HEK293 (cell line): ENCODE measurements at regions not wholly inside any gene's neighbourhood (a gene's known extent, or its start where the extent isn't known, plus 50 kb on each side); places are given as distances from the start of the nearest gene placed in this dataset.

Experiments
- CTCF ChIA-PET: fragments of 350-600 bp; formaldehyde crosslinking; extraction: SDS; loops from one replicate; lab custom pipeline; 2021; ENCODE audit warnings: antibody characterized with exemption; lab: Yijun Ruan, JAX
- POLR2A ChIA-PET: fragments of 300-600 bp; formaldehyde crosslinking; extraction: SDS; loops from one replicate; lab custom pipeline; 2020; ENCODE audit warnings: antibody characterized with exemption, inconsistent platforms; lab: Yijun Ruan, JAX
- H3K27ac ChIP-seq: fragments of 200-500 bp; sonication (Bioruptor generic); 2 replicates; pipeline ENCODE4 v1.5.1; 2014; ENCODE audit warnings: low read depth, low read length, control low read depth, inconsistent platforms; ENCODE audit errors: extremely low read depth
- H3K36me3 ChIP-seq, 2 experiments: fragments of 200-500 bp in 1 of 2; sonication (Bioruptor generic) in 1 of 2; 1 replicate in 1 of 2; 2 replicates in 1 of 2; pipeline ENCODE4 v1.5.1; 2014 to 2017; ENCODE audit warnings: inconsistent platforms in 2 of 2, low read length in 2 of 2; ENCODE audit not compliant: control insufficient read depth in 2 of 2, insufficient read depth in 1 of 2
- H3K4me1 ChIP-seq: fragments of 200-500 bp; sonication (Bioruptor generic); 2 replicates; pipeline ENCODE4 v1.5.1; 2014; ENCODE audit warnings: mild to moderate bottlenecking, low read length, inconsistent platforms; ENCODE audit not compliant: control insufficient read depth, insufficient read depth
- H3K4me3 ChIP-seq: 2 replicates; pipeline ENCODE4 v1.5.1; 2011; ENCODE audit warnings: low read depth, mild to moderate bottlenecking, control low read depth, low read length, moderate library complexity
- H3K9me3 ChIP-seq: fragments of 200-500 bp; sonication (Bioruptor generic); 2 replicates; pipeline ENCODE4 v1.5.1; 2014; ENCODE audit warnings: low read depth, low read length, inconsistent platforms; ENCODE audit not compliant: control insufficient read depth, insufficient read depth
- GLI2 ChIP-seq: fragments of 450-650 bp; formaldehyde crosslinking; IDR thresholded peaks from 2 replicates; pipeline ENCODE4; 2017; ENCODE audit warnings: missing biosample characterization, missing genetic modification characterization, low read depth, borderline replicate concordance
- KLF16 ChIP-seq: fragments of 450-650 bp; formaldehyde crosslinking; IDR thresholded peaks from 2 replicates; pipeline ENCODE4 v1.5.1; 2017; ENCODE audit warnings: missing biosample characterization, missing genetic modification characterization
- MZF1 ChIP-seq: fragments of 450-650 bp; formaldehyde crosslinking; IDR thresholded peaks from 2 replicates; pipeline ENCODE4 v1.5.1; 2017; ENCODE audit warnings: missing biosample characterization, missing genetic modification characterization, borderline replicate concordance
- TCF7L2 ChIP-seq: IDR thresholded peaks from 2 replicates; pipeline ENCODE4 v1.6.1; 2011; ENCODE audit warnings: low read depth, mild to moderate bottlenecking, inconsistent platforms, low read length, moderate library complexity, borderline replicate concordance
- YY2 ChIP-seq: fragments of 450-650 bp; formaldehyde crosslinking; IDR thresholded peaks from 2 replicates; pipeline ENCODE4 v1.5.1; 2016; ENCODE audit warnings: missing biosample characterization, missing genetic modification characterization
- ZBTB48 ChIP-seq: fragments of 450-650 bp; formaldehyde crosslinking; IDR thresholded peaks from 2 replicates; pipeline ENCODE4 v1.5.1; 2016; ENCODE audit warnings: missing biosample characterization, missing genetic modification characterization
- ZNF140 ChIP-seq: fragments of 450-650 bp; formaldehyde crosslinking; IDR thresholded peaks from 2 replicates; pipeline ENCODE4 v1.5.1; 2016; ENCODE audit warnings: missing biosample characterization, missing genetic modification characterization
- ZNF23 ChIP-seq: fragments of 450-650 bp; formaldehyde crosslinking; IDR thresholded peaks from 2 replicates; pipeline ENCODE4 v1.5.1; 2016; ENCODE audit warnings: missing biosample characterization, missing genetic modification characterization, borderline replicate concordance
- ZNF366 ChIP-seq: fragments of 450-650 bp; formaldehyde crosslinking; conservative IDR thresholded peaks from 2 replicates; pipeline ENCODE4 v1.5.1; 2016; ENCODE audit warnings: missing biosample characterization, missing genetic modification characterization
- ZNF404 ChIP-seq: fragments of 450-650 bp; formaldehyde crosslinking; IDR thresholded peaks from 2 replicates; pipeline ENCODE4 v1.5.1; 2017; ENCODE audit warnings: missing biosample characterization, missing genetic modification characterization
- ZNF510 ChIP-seq: fragments of 450-650 bp; formaldehyde crosslinking; IDR thresholded peaks from 2 replicates; pipeline ENCODE4 v1.5.1; 2018; ENCODE audit warnings: mild to moderate bottlenecking, missing genetic modification characterization, missing biosample characterization; ENCODE audit not compliant: insufficient replicate concordance
- ZNF548 ChIP-seq: fragments of 450-650 bp; formaldehyde crosslinking; IDR thresholded peaks from 2 replicates; pipeline ENCODE4 v1.5.1; 2016; ENCODE audit warnings: missing biosample characterization, missing genetic modification characterization
- ZNF555 ChIP-seq: fragments of 450-650 bp; formaldehyde crosslinking; conservative IDR thresholded peaks from 2 replicates; pipeline ENCODE4 v1.5.1; 2017; ENCODE audit warnings: missing biosample characterization, mild to moderate bottlenecking, missing genetic modification characterization, inconsistent platforms
- ZNF585B ChIP-seq: fragments of 450-650 bp; formaldehyde crosslinking; IDR thresholded peaks from 2 replicates; pipeline ENCODE4 v1.5.1; 2016; ENCODE audit warnings: missing biosample characterization, missing genetic modification characterization
- ZNF600 ChIP-seq: fragments of 450-650 bp; formaldehyde crosslinking; IDR thresholded peaks from 2 replicates; pipeline ENCODE4 v1.5.1; 2016; ENCODE audit warnings: missing biosample characterization, missing genetic modification characterization
- ZNF626 ChIP-seq: fragments of 450-650 bp; sonication (Bioruptor Pico); formaldehyde crosslinking; IDR thresholded peaks from 2 replicates; pipeline ENCODE4 v1.5.1; 2018; ENCODE audit warnings: missing biosample characterization, missing genetic modification characterization, inconsistent platforms
- ZNF660 ChIP-seq: fragments of 450-650 bp; IDR thresholded peaks from 2 replicates; pipeline ENCODE4 v1.5.1; 2018; ENCODE audit warnings: missing biosample characterization, mild to moderate bottlenecking, missing genetic modification characterization
- ZNF791 ChIP-seq: fragments of 450-650 bp; formaldehyde crosslinking; IDR thresholded peaks from 2 replicates; pipeline ENCODE4 v1.5.1; 2016; ENCODE audit warnings: missing biosample characterization, missing genetic modification characterization
- ZNF837 ChIP-seq: fragments of 450-650 bp; formaldehyde crosslinking; IDR thresholded peaks from 2 replicates; pipeline ENCODE4 v1.5.1; 2016; ENCODE audit warnings: missing biosample characterization, missing genetic modification characterization
- ZNF843 ChIP-seq: fragments of 450-650 bp; formaldehyde crosslinking; IDR thresholded peaks from 2 replicates; pipeline ENCODE4 v1.5.1; 2016; ENCODE audit warnings: missing biosample characterization, missing genetic modification characterization
- ZSCAN23 ChIP-seq: fragments of 450-650 bp; formaldehyde crosslinking; IDR thresholded peaks from 2 replicates; pipeline ENCODE4 v1.5.1; 2016; ENCODE audit warnings: missing biosample characterization, missing genetic modification characterization
- TF ChIP-seq, protein P1 (sequence below): sonication (generic); formaldehyde crosslinking; IDR thresholded peaks from 2 replicates; pipeline ENCODE4 v1.8.1; 2022; ENCODE audit warnings: mild to moderate bottlenecking, moderate library complexity, missing genetic modification reagents
- TF ChIP-seq, protein P2 (sequence below): fragments of 450-650 bp; IDR thresholded peaks from 2 replicates; pipeline ENCODE4 v1.5.1; 2018; ENCODE audit warnings: missing biosample characterization, missing genetic modification characterization
- TF ChIP-seq, protein P3 (sequence below): fragments of 450-650 bp; formaldehyde crosslinking; IDR thresholded peaks from 2 replicates; pipeline ENCODE4 v1.5.1; 2017; ENCODE audit warnings: missing biosample characterization, missing genetic modification characterization

DNA sequence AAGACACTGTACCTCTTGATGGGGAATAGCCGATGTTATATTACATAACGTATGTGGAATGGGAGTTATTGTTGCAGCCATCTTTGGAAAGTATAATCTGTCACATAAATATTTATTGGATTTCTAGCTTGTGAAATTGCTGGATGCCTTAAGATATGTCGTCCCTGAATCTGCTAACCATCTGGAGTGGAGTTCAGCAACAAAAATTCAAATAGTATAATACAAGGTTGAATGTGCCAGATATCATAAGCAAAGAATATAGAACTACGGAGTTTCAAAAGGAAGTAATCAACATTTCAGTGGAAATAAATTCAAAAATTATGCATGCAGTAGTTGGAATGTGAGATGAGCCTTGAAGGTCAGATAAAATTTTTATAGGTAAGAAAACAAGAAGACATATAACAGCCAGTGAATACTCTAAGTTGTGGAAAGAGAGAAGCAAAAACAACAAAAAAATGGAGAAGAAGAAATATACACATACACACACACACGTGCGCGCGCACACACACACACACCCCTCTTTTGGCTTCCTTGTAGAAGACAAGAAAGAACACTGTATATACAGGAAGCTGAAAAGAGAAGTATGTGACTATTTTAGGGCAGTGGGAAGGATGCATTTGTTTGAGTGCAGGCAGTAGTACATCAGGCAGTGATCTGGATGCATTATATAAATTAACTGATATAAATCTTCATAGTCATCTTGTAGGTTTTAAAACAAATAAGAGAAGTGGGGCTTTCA, 516.7 kb downstream of the KCNT2 start (continued):
- TF ChIP-seq ZNF600 (no peak), ZNF660 (tag by site-specific recombination) (no peak)
- TF ChIP-seq, protein P1, sequence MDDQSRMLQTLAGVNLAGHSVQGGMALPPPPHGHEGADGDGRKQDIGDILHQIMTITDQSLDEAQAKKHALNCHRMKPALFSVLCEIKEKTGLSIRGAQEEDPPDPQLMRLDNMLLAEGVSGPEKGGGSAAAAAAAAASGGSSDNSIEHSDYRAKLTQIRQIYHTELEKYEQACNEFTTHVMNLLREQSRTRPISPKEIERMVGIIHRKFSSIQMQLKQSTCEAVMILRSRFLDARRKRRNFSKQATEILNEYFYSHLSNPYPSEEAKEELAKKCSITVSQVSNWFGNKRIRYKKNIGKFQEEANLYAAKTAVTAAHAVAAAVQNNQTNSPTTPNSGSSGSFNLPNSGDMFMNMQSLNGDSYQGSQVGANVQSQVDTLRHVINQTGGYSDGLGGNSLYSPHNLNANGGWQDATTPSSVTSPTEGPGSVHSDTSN (CRISPR knock-in tag) = no peak

DNA sequence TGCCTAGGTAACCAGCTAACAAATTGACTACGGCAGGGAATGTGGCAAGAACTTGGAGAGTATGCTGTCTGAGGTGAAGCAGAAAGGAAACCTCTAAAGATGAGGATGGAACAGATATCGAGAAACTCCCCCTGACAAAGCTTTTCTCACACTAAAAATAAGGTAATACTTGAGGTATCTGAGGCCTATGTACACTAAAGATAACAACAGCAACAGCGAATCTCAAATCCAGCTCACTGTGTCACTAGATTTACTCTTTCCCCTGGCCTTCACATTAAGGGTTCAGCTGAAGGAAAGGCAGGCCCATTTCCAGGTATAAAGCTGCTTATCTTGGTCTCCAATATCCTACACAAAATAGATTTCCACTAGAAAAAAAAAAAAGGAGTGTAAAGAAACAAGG, 518.0 kb downstream of the KCNT2 start:
- Histone ChIP-seq H3K4me3 (no peak overlapping the region), H3K9me3 (no peaks in the 10 kb centered on the region), H3K27ac (no peak overlapping the region), H3K36me3 (no peaks in the 10 kb centered on the region), H3K4me1 (no peaks in the 10 kb centered on the region)
- ChIA-PET CTCF (no interaction called here), POLR2A (no interaction called here)
- TF ChIP-seq ZNF140 (tag by site-specific recombination) (no peak), ZNF585B (tag by site-specific recombination) (no peak), KLF16 (no peak), ZBTB48 (tag by site-specific recombination) (no peak), YY2 (tag by site-specific recombination) (no peak), ZSCAN23 (no peak), ZNF837 (tag by site-specific recombination) (no peak), ZNF791 (tag by site-specific recombination) (no peak)
- TF ChIP-seq, protein P2, sequence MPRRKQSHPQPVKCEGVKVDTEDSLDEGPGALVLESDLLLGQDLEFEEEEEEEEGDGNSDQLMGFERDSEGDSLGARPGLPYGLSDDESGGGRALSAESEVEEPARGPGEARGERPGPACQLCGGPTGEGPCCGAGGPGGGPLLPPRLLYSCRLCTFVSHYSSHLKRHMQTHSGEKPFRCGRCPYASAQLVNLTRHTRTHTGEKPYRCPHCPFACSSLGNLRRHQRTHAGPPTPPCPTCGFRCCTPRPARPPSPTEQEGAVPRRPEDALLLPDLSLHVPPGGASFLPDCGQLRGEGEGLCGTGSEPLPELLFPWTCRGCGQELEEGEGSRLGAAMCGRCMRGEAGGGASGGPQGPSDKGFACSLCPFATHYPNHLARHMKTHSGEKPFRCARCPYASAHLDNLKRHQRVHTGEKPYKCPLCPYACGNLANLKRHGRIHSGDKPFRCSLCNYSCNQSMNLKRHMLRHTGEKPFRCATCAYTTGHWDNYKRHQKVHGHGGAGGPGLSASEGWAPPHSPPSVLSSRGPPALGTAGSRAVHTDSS (tag by site-specific recombination) = no peak

DNA sequence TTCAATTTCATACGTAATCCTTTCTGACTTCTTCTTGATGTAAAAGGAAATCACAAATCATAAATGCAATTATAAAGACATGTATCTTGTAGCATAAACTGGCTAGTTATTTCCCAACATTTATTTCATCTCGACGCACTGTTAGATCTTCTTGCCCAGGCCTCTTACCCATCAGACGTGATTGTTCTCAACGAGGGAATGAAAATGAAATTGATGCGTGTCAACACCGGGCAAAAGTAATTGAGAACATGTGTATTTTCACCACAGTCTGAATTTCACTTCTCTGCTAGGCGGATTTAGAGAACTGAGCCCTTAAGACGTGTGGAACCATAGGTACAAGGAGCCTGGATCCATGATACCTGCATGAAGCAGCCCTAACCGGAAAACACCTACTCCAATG, 519.7 kb downstream of the KCNT2 start:
- ChIA-PET CTCF (no interaction called here), POLR2A (no interaction called here)
- Histone ChIP-seq H3K9me3 (no peaks in the 10 kb centered on the region), H3K27ac (no peak overlapping the region), H3K36me3 (no peaks in the 10 kb centered on the region), H3K4me1 (no peaks in the 10 kb centered on the region), H3K4me3 (no peak overlapping the region)
- TF ChIP-seq ZNF23 (tag by site-specific recombination) = no peak
- TF ChIP-seq ZNF555 (tag by site-specific recombination) = no peak
- TF ChIP-seq ZNF626 = no peak
- TF ChIP-seq, protein P3, sequence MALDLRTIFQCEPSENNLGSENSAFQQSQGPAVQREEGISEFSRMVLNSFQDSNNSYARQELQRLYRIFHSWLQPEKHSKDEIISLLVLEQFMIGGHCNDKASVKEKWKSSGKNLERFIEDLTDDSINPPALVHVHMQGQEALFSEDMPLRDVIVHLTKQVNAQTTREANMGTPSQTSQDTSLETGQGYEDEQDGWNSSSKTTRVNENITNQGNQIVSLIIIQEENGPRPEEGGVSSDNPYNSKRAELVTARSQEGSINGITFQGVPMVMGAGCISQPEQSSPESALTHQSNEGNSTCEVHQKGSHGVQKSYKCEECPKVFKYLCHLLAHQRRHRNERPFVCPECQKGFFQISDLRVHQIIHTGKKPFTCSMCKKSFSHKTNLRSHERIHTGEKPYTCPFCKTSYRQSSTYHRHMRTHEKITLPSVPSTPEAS = no peak

DNA sequence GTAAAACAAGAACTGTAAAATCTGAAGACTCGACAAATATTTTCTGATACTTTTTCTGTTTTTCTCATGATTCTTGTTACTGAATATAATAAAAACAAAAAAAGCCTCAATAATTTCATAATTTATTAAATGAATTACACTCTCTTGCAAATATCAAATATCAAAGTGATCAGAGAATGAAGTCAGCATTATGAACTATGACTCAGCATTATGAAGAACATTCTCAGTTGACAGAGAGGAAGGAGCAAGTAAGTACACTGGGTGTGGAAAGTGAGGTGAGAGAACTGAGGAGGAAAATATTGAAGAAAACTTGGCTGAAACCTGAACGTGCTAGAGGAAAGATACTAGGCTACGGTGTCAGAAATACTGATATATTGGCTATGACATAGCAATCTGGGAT, 529.5 kb downstream of the KCNT2 start:
- Histone ChIP-seq H3K36me3 (no peaks in the 10 kb centered on the region), H3K9me3 (no peaks in the 10 kb centered on the region)
- CTCF ChIA-PET = no interaction called here
- TF ChIP-seq ZNF510 (tag by site-specific recombination) (no peak), MZF1 (no peak), ZNF366 (tag by site-specific recombination) (no peak), ZNF404 (no peak), ZNF548 (tag by site-specific recombination) (no peak), ZNF843 (tag by site-specific recombination) (no peak), GLI2 (no peak), TCF7L2 (no peak)
- TF ChIP-seq, all 188 proteins: peak for 0
- Histone ChIP-seq H3K4me3 (no peak overlapping the region), H3K4me1 (no peaks in the 10 kb centered on the region), H3K27ac (no peak overlapping the region)
- POLR2A ChIA-PET = no interaction called here
